ENCODE measurements at regions not wholly inside any gene's neighbourhood (a gene's known extent, or its start where the extent isn't known, plus 50 kb on each side); places are given as distances from the start of the nearest gene placed in this dataset.

DNA sequence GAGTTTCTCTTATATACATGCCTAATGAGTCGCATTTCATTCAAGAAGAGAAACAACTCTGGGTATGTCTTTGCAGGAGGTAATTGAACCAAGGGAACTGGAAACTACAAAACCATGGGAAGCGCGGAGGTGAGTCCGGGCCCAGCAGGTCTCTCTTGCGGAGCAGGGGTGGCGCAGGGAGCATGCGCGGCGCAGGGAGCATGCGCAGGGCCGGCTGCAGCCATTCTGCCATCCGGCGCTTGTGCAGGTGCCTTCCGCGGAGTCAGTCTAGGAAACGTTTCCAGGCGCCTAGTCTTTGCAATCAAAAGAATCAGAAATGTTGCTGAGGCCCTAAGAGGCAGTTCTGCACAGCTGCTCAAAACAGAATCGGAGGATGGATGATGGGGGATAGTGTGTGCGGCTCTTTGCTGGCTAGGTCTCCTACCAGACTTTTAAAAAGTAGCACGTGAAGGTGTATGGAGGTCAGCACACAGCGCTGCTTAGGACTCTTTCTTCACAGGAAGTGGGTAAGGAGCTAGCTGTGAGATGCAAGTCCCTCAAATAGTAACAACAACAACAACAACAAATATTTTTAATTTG lies 433.8 kb upstream of the FAT1 start:
- Mint-ChIP-seq H3K4me1 (ENCODE audit: low read depth) (no peaks in the 10 kb centered on the region), H3K4me3 (no peak overlapping the region), H3K36me3 (ENCODE audit: low read depth) (no peaks in the 10 kb centered on the region), H3K27ac (no peak overlapping the region), H3K9me3 (peaks cover 15% of the 10 kb centered on the region), H3K27me3 (ENCODE audit: low read depth) (no peaks in the 10 kb centered on the region)

DNA sequence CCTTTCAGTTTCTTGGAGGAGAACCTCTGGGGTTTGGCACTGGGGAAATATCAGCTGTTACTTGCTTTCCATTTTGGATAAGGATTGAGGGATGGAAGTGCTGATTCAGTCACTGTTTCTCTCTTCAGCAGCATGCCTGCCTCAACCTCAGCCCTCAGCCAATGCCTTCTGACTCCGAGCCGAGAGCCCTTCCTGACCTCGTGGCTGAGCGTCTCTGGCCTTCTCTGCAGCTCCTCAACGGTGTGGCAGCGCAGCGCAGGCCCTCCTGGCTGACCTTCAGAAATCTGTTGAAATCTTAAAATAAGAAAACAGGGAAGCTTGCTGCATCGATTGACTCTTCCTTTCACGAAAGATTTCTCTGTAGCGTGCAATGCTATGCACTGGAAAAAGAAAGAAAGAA lies 434.3 kb upstream of the FAT1 start:
- Mint-ChIP-seq H3K36me3 (ENCODE audit: low read depth) (no peaks in the 10 kb centered on the region), H3K27ac (no peak overlapping the region), H3K4me1 (ENCODE audit: low read depth) (no peaks in the 10 kb centered on the region), H3K4me3 (no peak overlapping the region), H3K27me3 (ENCODE audit: low read depth) (no peaks in the 10 kb centered on the region), H3K9me3 (peaks cover 15% of the 10 kb centered on the region)

DNA sequence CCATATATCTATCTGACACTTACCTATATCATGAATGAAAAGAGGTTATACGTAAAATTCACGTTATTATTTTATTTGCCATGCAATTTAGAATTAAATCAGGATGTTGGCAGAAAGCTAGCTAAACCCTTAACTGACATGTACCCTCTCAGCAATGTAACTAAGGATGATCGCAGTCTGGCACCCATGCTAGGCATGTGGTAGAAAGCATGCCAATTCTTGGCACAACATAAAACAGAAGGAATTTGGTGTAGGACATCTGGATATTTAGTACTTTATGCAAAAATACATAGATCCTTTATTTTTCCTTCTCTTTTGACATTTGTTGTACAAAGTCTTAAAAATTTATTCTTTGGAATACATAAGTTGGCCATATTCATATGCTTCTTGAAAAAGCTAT lies 436.8 kb upstream of the FAT1 start:
- Mint-ChIP-seq H3K27me3 (ENCODE audit: low read depth) (no peaks in the 10 kb centered on the region), H3K36me3 (ENCODE audit: low read depth) (no peaks in the 10 kb centered on the region), H3K9me3 (peaks cover 15% of the 10 kb centered on the region), H3K27ac (no peak overlapping the region), H3K4me3 (no peak overlapping the region), H3K4me1 (ENCODE audit: low read depth) (no peaks in the 10 kb centered on the region)

DNA sequence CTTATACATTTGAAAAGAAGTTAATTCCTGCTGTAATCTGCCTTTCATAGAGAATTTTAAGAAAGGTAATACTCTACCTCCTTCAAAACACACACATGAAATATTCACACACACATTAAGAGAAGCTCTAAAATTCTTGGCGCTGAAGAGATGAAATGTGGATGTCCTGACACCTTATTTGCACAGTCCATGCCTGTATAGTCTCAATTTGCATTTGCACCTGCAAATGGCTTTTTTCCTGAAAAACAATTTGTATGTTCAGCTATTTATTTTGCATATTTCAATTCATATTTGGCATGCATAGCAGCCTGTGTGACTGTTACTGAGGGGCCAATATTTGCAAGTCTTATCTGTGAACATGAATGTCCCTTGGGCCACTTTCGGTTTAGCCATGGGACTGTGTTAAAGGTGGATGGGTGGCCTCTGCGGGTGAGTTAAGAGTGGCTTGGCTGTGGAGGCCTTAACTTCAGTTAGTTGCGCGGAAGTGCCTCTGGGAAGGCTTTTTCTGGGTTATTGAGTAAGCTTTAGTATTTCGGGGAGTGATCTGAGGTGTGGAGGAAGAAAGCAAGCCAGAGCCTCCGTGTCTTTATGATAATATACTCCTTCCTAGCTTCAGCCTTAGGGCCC lies 443.3 kb upstream of the FAT1 start:
- Mint-ChIP-seq H3K27ac (no peak overlapping the region), H3K36me3 (ENCODE audit: low read depth) (no peaks in the 10 kb centered on the region), H3K4me3 (no peak overlapping the region), H3K9me3 (no peaks in the 10 kb centered on the region), H3K27me3 (ENCODE audit: low read depth) (no peaks in the 10 kb centered on the region), H3K4me1 (ENCODE audit: low read depth) (no peaks in the 10 kb centered on the region)

DNA sequence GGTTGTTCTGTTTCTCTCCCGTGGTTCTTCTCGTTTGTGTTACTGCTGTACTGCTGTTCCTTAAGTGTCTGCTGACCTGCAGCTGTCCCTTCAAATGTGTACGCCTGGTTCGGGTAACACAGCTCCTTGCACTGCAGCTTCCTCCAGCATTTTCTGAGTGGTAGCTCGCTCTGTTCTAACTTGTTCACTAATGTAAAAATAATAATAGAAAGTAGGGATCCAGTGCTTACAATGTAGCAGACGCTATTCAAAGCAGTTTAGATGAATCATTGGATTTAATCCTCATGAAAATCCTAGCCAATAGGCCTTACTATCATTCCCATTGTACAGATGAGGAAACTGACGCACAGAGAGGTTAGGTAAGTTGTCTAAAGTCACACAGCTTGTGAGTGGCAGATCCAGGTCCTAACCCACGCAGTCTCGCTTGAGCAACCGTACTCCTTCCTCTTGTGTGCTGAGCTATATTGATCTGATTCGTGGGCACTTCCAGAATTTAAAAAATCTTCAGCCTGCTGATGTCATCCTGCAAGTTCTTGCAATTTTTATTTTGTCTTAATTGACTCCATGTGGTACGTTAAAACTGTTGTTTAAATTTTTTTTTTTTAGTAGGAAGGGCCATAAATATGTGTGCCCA lies 448.2 kb upstream of the FAT1 start:
- Mint-ChIP-seq H3K9me3 (peaks cover 12% of the 10 kb centered on the region), H3K4me1 (ENCODE audit: low read depth) (no peaks in the 10 kb centered on the region), H3K27me3 (ENCODE audit: low read depth) (no peaks in the 10 kb centered on the region), H3K4me3 (no peak overlapping the region), H3K36me3 (ENCODE audit: low read depth) (no peaks in the 10 kb centered on the region), H3K27ac (no peak overlapping the region)

DNA sequence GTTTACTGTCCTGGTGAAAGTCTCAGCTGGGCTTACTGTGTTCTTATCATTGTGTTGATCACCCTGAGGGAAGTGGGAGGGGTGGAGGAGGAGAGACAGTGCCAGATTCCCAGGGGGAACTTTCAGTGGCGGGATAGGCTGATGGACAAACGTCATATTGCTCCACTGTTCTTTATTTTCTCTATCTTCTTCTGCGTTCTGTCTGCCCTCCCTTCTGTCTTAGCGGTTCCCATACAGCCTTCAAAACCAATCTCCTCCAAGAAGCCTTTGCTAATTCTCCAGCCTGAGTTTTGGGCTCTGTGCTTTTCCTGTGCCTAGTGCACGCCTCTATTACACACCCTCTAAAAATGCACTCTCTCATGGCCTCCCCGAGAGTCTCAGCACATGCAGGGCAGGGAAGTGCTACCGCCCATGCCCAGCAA lies 448.7 kb upstream of the FAT1 start:
- no peaks in the 10 kb centered on the region for H3K27me3 Mint-ChIP-seq (ENCODE audit: low read depth)
- H3K36me3 Mint-ChIP-seq (ENCODE audit: low read depth) = no peaks in the 10 kb centered on the region
- H3K4me1 Mint-ChIP-seq (ENCODE audit: low read depth) = no peaks in the 10 kb centered on the region
- no peak overlapping the region for H3K4me3 Mint-ChIP-seq
- peaks cover 12% of the 10 kb centered on the region for H3K9me3 Mint-ChIP-seq
- no peak overlapping the region for H3K27ac Mint-ChIP-seq

DNA sequence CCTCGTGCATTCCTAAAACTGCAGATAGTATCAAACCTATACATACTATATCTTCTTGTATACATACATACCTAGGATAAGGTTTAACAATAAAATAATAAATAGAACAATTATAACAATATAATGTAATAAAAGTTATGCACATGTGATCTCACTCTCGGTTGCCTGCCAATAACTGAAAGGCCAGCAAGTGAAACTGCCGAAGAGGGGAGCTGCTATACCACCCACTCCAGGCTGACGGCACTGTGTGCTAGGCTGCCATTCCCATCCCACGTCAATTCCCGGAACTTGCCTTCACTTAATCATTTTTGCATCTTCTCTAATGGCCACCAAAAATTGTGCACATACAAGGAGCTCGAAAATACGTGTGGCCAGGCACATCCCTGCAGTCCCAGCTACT lies 451.1 kb upstream of the FAT1 start:
- H3K36me3 Mint-ChIP-seq (ENCODE audit: low read depth) = no peaks in the 10 kb centered on the region
- H3K4me1 Mint-ChIP-seq (ENCODE audit: low read depth) = no peaks in the 10 kb centered on the region
- peaks cover 12% of the 10 kb centered on the region for H3K9me3 Mint-ChIP-seq
- H3K27me3 Mint-ChIP-seq (ENCODE audit: low read depth) = no peaks in the 10 kb centered on the region
- no peak overlapping the region for H3K27ac Mint-ChIP-seq
- H3K4me3 Mint-ChIP-seq = no peak overlapping the region

DNA sequence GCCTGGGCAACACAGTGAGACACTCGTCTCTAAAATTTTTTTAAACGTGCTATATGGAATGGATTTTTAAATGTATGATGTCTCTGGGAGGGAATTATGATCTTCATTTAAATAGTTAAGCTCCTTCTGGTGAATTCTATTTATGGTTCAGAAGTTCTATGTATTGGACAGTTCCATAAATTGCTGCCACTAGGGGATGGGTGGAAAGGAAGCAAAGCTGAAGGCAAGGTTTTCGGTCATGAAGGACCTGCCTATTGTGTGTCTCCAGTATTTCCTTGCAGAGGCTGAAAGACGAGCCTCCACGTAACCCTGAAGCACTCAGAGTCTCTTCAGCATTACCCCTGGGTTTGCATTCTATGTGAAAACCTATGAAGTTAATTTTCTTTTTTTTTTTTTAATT lies 451.5 kb upstream of the FAT1 start:
- Mint-ChIP-seq H3K4me3 (no peak overlapping the region), H3K27me3 (ENCODE audit: low read depth) (no peaks in the 10 kb centered on the region), H3K27ac (no peak overlapping the region), H3K4me1 (ENCODE audit: low read depth) (no peaks in the 10 kb centered on the region), H3K9me3 (peaks cover 12% of the 10 kb centered on the region), H3K36me3 (ENCODE audit: low read depth) (no peaks in the 10 kb centered on the region)

DNA sequence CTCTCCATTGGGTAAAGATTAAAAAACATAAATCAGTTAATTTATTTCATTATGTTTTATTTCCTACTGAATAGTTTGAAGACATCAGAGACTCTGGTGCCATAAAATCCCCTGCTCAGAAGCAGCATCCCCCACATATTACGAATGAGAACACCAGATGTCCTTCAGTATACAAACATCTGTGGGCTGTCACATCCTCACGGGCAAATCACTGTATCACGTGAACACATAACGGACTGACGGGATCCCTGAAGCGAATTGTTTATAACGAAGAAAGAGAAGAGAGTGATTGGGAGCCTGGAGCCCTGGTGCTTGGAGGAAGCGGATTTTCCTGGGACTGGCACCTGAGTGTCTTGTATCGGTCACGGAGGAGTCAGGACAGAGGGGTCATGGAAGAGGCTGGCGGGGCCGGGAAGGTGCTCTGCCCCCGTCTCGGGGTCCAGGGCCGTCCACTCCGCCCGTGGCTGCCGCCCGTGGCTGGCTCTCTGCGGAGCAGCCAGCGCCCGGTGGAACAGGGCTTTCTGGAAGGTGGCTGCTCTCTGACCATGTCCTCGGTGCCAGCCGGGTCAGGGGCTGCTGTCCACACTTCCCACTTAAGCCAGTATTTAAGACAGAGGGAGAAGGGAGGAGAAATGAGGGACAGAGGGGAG lies 452.7 kb upstream of the FAT1 start:
- H3K36me3 Mint-ChIP-seq (ENCODE audit: low read depth) = no peaks in the 10 kb centered on the region
- H3K27me3 Mint-ChIP-seq (ENCODE audit: low read depth) = no peaks in the 10 kb centered on the region
- H3K27ac Mint-ChIP-seq = no peak overlapping the region
- H3K4me3 Mint-ChIP-seq = no peak overlapping the region
- peaks cover 12% of the 10 kb centered on the region for H3K9me3 Mint-ChIP-seq
- no peaks in the 10 kb centered on the region for H3K4me1 Mint-ChIP-seq (ENCODE audit: low read depth)

DNA sequence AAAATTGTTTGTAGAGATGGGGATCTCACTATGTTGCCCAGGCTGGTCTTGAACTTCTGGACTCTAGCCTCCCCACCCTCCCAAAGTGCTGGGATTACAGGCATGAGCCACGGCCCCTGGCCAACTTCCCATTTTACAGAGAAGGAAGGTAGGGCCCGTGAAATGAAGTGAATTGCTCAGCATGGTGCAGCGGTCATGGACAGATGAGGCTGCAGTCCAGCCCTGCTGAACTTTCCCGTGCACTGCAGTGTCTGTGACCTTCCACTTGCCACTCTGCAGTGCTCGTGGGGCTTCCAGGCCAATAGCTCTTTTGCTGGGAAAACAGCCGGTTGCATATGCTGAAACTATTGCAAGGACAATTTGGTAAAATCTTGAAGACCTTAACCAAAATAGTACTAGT lies 454.4 kb upstream of the FAT1 start:
- H3K4me1 Mint-ChIP-seq (ENCODE audit: low read depth) = no peaks in the 10 kb centered on the region
- no peaks in the 10 kb centered on the region for H3K27me3 Mint-ChIP-seq (ENCODE audit: low read depth)
- no peak overlapping the region for H3K27ac Mint-ChIP-seq
- H3K36me3 Mint-ChIP-seq (ENCODE audit: low read depth) = no peaks in the 10 kb centered on the region
- H3K4me3 Mint-ChIP-seq = no peak overlapping the region
- H3K9me3 Mint-ChIP-seq = peaks cover 12% of the 10 kb centered on the region

DNA sequence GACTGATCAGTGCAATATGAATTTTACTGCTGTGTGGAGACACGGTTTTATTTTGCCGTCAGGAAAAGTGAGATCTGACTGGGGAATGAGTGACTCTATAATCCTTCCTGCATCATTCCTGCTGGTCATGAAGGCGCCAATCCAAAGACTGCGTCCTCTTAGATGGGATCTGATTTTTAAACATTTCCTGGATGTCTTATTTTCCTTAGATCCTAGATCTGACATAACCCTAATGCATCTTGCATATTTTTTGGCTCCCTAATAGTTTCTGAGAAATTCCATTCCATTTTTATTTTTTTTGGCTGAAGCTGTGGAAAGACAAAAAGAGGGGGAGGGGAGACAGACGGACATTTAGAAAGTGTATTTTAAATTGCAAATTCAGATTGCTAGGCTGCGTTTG lies 454.9 kb upstream of the FAT1 start:
- no peaks in the 10 kb centered on the region for H3K36me3 Mint-ChIP-seq (ENCODE audit: low read depth)
- H3K4me3 Mint-ChIP-seq = no peak overlapping the region

DNA sequence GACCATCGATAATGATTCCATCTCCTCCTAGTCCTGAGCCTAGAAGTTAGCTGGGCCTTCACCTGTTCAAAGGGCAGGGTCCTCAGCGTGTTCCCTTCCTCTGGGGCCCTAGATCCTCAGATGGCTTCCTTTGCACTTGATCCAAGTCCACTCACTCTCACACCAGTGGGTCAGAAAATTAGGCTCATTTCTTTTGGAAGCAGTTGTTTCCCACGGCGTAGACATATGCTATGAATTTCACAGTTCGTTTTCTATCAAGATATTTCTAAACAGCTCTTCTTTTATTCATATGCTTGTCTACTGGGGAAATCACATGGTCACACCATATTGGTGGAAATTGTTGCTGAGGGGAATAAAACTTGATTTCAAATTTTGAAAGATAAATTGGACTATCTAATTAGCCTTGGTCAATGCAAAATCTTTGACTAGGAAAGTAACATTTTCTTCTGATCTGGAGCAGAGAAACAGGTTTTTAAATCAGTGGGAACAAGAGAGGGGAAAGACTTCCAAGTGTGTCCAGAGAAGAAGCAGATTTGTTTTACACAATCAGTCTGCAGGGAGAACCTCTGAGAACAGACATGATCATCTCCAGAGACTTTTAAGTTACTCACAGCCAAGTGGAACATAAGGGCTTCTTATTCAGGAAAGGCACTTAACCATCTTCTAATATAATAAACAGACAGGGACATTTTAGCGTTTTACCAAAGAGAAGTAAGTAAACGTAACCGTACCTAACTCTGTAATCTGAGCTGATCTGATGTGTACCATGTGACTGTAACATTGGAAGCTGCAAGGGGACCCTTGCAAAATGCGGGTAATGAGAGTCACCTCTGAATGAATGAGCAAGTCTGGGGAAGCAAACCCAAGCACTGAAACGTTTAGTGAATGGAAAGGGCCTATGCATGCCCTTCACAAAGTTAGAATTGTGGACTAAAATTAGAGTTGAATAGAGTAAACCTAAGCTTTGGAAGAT lies 455.7 kb upstream of the FAT1 start:
- Mint-ChIP-seq H3K36me3 (ENCODE audit: low read depth) (no peaks in the 10 kb centered on the region), H3K9me3 (peaks cover 6% of the 10 kb centered on the region), H3K27ac (no peak overlapping the region), H3K4me1 (ENCODE audit: low read depth) (no peaks in the 10 kb centered on the region), H3K27me3 (ENCODE audit: low read depth) (no peaks in the 10 kb centered on the region), H3K4me3 (no peak overlapping the region)

More for the DNA sequence above, 454.9 kb upstream of the FAT1 start:
- no peaks in the 10 kb centered on the region for H3K4me1 Mint-ChIP-seq (ENCODE audit: low read depth)
- peaks cover 11% of the 10 kb centered on the region for H3K9me3 Mint-ChIP-seq
- no peak overlapping the region for H3K27ac Mint-ChIP-seq
- H3K27me3 Mint-ChIP-seq (ENCODE audit: low read depth) = no peaks in the 10 kb centered on the region

DNA sequence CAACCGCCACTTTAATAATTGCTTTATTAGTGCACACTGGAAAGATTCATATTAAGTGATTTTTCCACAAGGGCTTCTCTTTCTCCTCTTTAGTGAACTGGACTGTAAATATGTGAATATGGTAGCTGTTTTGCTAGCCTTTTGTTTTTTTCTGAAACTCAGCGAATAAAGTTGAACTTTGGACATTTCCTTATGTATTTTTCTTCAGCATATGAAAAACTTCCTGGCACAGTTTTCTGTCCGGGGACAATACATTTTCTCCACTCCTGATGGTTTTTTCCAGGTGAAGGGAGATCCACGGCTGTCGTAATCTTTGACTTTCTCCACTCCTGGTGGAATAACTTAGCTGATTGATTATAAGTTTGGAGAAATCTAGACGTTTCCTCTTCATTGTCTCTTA lies 457.4 kb upstream of the FAT1 start:
- peaks cover 3% of the 10 kb centered on the region for H3K9me3 Mint-ChIP-seq
- H3K27ac Mint-ChIP-seq = no peak overlapping the region
- H3K36me3 Mint-ChIP-seq (ENCODE audit: low read depth) = no peaks in the 10 kb centered on the region
- H3K4me1 Mint-ChIP-seq (ENCODE audit: low read depth) = no peaks in the 10 kb centered on the region
- no peak overlapping the region for H3K4me3 Mint-ChIP-seq
- H3K27me3 Mint-ChIP-seq (ENCODE audit: low read depth) = no peaks in the 10 kb centered on the region

DNA sequence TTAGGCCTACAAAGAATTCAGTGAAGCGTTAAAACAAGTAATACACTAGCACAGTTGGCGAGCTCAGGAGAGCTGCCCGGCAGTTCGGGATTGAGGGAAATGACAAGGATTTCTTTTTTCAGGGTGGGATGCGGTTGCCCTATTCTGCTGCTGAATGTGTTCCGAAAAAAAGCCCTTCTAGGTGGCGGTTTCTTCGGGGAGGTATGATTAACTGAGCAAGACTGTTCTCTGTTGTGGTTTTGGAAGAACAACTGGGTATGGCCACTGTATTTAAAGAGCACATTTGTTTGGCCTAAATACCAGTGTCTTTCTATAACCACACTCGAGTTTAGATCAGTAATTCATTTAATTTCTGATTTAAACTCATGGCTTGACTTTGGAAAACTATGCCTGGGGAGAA lies 459.7 kb upstream of the FAT1 start:
- no peak overlapping the region for H3K27ac Mint-ChIP-seq

More for the DNA sequence above, 459.7 kb upstream of the FAT1 start:
- no peaks in the 10 kb centered on the region for H3K4me1 Mint-ChIP-seq (ENCODE audit: low read depth)
- H3K36me3 Mint-ChIP-seq (ENCODE audit: low read depth) = no peaks in the 10 kb centered on the region
- H3K27me3 Mint-ChIP-seq (ENCODE audit: low read depth) = no peaks in the 10 kb centered on the region
- H3K4me3 Mint-ChIP-seq = no peak overlapping the region
- peaks cover 8% of the 10 kb centered on the region for H3K9me3 Mint-ChIP-seq

Data from T-helper 1 cell treated with Interleukin-12 subunit alpha and Interleukin-12 subunit beta and Interleukin-4 antibody, amounts not matched to agents 30 μg/mL and 1 μg/mL, for 36 hours (primary cell).